Spleen (tissue), 7 donors: ENCODE measurements at regions not wholly inside any gene's neighbourhood (a gene's known extent, or its start where the extent isn't known, plus 50 kb on each side); places are given as distances from the start of the nearest gene placed in this dataset.
"Not testable (repeated sequence)": the region's sequence is repeated elsewhere in the genome, so short reads cannot be mapped to it uniquely, and the experiment has no call there.

Experiments used
- CTCF ChIP-seq, 11 experiments: fragments of 200-600 bp in 7 of 11; fragments of 450-650 bp in 4 of 11; sonication (generic) in 4 of 11; IDR thresholded peaks in 8 of 11; conservative IDR thresholded peaks in 3 of 11; 1 replicate in 7 of 11; 2 replicates in 4 of 11; pipeline versions ENCODE4 v1.4.0 to v1.8.0; 2016 to 2021; ENCODE audit warnings: antibody characterized with exemption in 11 of 11, inconsistent platforms in 4 of 11, mild to moderate bottlenecking in 1 of 11
- POLR2A ChIP-seq, 3 donors: fragments of 450-650 bp; IDR thresholded peaks; one replicate each; pipeline ENCODE4 v1.5.1; 2017; ENCODE audit warnings: antibody characterized with exemption in 3 of 3, mild to moderate bottlenecking in 1 of 3
- POLR2AphosphoS5 ChIP-seq, 3 donors: sonication (generic); formaldehyde crosslinking; IDR thresholded peaks; one replicate each; pipeline ENCODE4 v1.5.1; 2017; ENCODE audit warnings: antibody characterized with exemption in 3 of 3
- donor health status: DM: no; HTN: no; CAD: no; lungs with moderate emphysema.
- donor health status: DM: no; HTN: no; CAD: no.
- donor health status: DM: no; HTN: no; CAD: no.

- TF ChIP-seq CTCF (IDR thresholded peaks at IDR 0.05 in 8 of 11, conservative IDR thresholded peaks at IDR 0.05 in 3 of 11); POLR2A (IDR thresholded peaks at IDR 0.05); POLR2AphosphoS5 (IDR thresholded peaks at IDR 0.05): not testable (repeated sequence)
These were observed 363.9 kb upstream of the NPAP1 start for GRCh38 chr15:24311692-24312091.
